Activated CD4-positive, alpha-beta T cell treated with anti-CD3 and anti-CD28 coated beads, Interleukin-2, amount 10 ng/mL, durations not matched to agents 24 days and 14 days (primary cell): ENCODE measurements at regions not wholly inside any gene's neighbourhood (a gene's known extent, or its start where the extent isn't known, plus 50 kb on each side); places are given as distances from the start of the nearest gene placed in this dataset.
"Not testable (repeated sequence)": the region's sequence is repeated elsewhere in the genome, so short reads cannot be mapped to it uniquely, and the experiment has no call there.

Source experiments
- DNase-seq: peaks from one replicate; pipeline ENCODE4 v3.0.0; 2022
- H3K27ac Mint-ChIP-seq: one replicate; pipeline ENCODE4 v1.8.0; 2022; ENCODE audit warnings: mild to moderate bottlenecking, mixed read lengths
- H3K27me3 Mint-ChIP-seq: one replicate; pipeline ENCODE4 v1.8.0; 2022; ENCODE audit warnings: mixed read lengths
- H3K36me3 Mint-ChIP-seq: one replicate; pipeline ENCODE4 v1.8.0; 2022; ENCODE audit warnings: low read depth, mild to moderate bottlenecking, mixed read lengths
- H3K4me1 Mint-ChIP-seq: one replicate; pipeline ENCODE4 v1.8.0; 2021; ENCODE audit warnings: mixed read lengths
- H3K4me3 Mint-ChIP-seq: one replicate; pipeline ENCODE4 v1.8.0; 2022; ENCODE audit warnings: mild to moderate bottlenecking, moderate library complexity, mixed read lengths
- H3K9me3 Mint-ChIP-seq: one replicate; pipeline ENCODE4 v1.8.0; 2021; ENCODE audit warnings: mixed read lengths
- intact Hi-C: fragments of 100-400 bp; cut with micrococcal nuclease; formaldehyde crosslinking; loops from one replicate; pipeline ENCODE4 v1.15.1; 2023

DNA sequence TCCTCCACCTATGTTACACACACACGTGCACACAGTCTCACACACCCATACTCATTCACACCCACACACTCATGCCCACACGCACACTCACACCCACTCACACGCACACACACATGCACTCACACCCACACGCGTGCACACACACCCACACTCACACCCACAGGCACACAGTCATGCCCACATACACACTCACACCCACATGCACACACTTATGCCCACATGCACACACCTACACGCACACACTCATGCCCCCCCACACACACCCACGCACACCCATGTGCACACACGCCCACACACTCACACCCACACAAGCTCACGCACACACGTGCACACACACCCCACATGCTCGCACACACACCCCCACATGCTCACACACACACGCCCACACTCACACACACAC, 140.0 kb downstream of the F11 start:
- Mint-ChIP-seq H3K4me3 (no peak overlapping the region), H3K9me3 (peaks cover 10% of the 10 kb centered on the region), H3K36me3 (no peaks in the 10 kb centered on the region), H3K27ac (no peak overlapping the region), H3K4me1 (no peaks in the 10 kb centered on the region), H3K27me3 (no peaks in the 10 kb centered on the region)
- DNase-seq, result no peak
- intact Hi-C loops, result no loop called here

DNA sequence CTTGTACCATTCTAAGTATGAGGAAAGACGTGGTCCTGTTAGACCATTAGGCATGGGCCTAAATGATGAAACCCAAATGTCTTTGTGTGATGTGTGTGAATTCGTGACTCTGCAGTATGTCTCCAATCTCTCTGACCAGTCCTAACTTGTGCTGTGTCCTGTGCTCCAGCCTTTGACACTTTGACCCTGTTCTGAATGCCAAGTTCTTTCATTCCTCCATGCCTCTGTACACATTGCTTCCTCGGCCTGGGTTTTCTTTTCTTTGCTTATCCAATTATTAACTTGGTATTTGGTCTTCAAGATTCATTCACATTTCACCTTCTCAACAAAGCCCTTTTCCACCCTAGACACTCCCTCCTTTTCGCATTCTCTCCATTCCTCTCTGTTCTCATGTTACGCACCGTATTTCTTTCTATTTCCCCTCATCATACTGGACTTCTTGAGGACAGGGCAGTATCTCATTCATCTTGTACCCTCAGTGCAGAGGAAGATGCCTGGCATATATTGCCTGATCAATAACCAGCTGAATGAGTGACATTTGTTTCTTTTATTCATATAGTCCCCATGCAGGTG, 138.7 kb downstream of the F11 start:
- peaks cover 10% of the 10 kb centered on the region for H3K9me3 Mint-ChIP-seq
- no peak overlapping the region for H3K4me3 Mint-ChIP-seq

DNA sequence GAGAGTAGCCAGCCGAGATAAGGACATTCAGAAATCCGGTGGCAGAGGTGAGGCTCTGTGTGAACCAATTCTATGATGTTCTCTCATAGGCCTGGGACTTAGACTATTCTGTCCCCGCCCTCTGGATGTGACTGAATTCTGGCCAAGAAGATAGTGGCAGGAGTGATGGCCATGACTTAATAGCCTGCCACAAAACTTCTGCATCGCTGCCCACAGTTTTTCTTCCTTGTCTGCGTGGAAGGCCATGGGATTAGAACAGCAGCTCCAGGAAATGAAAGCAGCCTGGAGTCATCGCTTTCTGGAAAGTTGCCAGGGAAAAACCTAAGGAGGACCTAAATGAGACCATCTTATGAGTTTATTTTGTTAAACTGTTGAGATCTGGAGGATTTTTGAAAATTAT, 134.7 kb downstream of the F11 start:
- H3K27ac Mint-ChIP-seq, result no peak overlapping the region
- H3K27me3 Mint-ChIP-seq, result no peaks in the 10 kb centered on the region

More for the DNA sequence above, 138.7 kb downstream of the F11 start:
- Mint-ChIP-seq H3K4me1 (no peaks in the 10 kb centered on the region), H3K36me3 (no peaks in the 10 kb centered on the region), H3K27me3 (no peaks in the 10 kb centered on the region), H3K27ac (no peak overlapping the region)
- intact Hi-C loops, result no loop called here
- no peak for DNase-seq

DNA sequence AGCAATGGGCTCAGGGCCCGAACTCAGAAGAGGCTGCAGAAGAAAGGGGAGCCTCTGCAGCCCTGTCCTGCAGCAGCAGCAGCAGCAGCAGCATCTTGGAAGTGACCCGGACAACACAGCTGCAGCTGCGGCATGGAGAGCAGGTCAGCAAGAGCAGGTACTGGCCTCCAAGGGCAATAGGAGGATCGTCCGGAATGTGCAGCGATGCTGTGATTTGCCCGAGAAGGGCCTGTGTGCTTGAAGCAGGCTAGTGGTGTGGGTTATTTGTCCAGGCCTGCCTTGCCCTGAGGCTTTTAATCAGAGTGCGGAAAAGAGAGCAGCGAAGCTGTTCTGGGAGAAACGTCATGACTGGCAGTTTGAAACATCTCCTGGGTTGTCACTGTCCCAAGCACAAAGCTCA, 126.0 kb downstream of the F11 start:
- no peak overlapping the region for H3K27ac Mint-ChIP-seq
- no peaks in the 10 kb centered on the region for H3K27me3 Mint-ChIP-seq
- H3K9me3 Mint-ChIP-seq, result no peaks in the 10 kb centered on the region
- no peak for DNase-seq
- intact Hi-C loops, result no loop called here
- H3K4me3 Mint-ChIP-seq, result no peak overlapping the region
- H3K4me1 Mint-ChIP-seq, result no peaks in the 10 kb centered on the region
- H3K36me3 Mint-ChIP-seq, result no peaks in the 10 kb centered on the region

More for the DNA sequence above, 134.7 kb downstream of the F11 start:
- Mint-ChIP-seq H3K4me3 (no peak overlapping the region), H3K9me3 (peaks cover under 1% of the 10 kb centered on the region), H3K4me1 (no peaks in the 10 kb centered on the region), H3K36me3 (no peaks in the 10 kb centered on the region)
- intact Hi-C loops, result no loop called here
- DNase-seq, result no peak

DNA sequence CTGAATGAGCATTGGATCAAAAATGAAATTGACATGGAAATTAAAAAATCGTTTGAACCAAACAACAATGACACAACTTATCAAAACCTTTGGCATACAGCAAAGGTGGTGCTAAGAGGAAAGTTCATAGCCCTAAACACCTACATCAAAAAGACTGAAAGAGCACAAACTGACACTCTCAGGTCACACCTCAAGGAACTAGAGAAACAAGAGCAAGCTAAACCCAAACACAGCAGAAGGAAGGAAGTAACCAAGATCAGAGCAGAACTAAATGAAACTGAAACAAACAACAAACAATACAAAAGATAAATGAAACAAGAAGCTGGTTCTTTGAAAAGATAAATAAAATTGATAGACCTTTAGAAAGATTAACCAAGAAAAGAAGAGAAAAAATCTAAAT, 118.3 kb downstream of the F11 start:
- Mint-ChIP-seq H3K27ac (peak overlapping the region; percentile 2), H3K4me3 (peak overlapping the region; percentile 26), H3K9me3 (peaks cover 20% of the 10 kb centered on the region), H3K4me1 (peaks cover 13% of the 10 kb centered on the region)
- H3K36me3 Mint-ChIP-seq, H3K27me3 Mint-ChIP-seq, intact Hi-C loops: not testable (repeated sequence)
- peak; percentile 59 for DNase-seq

DNA sequence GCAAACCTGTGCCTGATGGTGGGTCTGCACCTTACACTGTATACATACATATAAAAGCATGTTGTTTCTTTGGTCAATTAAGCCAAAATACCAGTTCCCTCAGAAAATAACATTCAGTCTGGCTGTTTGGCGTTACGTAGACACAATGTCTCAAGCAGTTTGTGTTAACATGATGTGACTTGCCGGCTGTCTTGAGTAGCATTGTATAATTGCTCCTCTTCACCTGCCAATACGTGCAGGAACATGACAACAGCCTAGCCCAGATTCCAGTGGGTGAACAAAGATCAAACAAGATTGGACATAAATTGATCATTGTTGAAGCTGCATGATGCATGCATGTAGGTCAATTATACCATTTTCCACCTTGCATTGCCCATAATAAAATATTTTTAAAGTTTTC, 102.3 kb downstream of the F11 start:
- intact Hi-C loops, result no loop called here
- H3K36me3 Mint-ChIP-seq, result no peaks in the 10 kb centered on the region
- no peak overlapping the region for H3K27ac Mint-ChIP-seq
- peaks cover 16% of the 10 kb centered on the region for H3K9me3 Mint-ChIP-seq
- no peaks in the 10 kb centered on the region for H3K27me3 Mint-ChIP-seq
- no peak for DNase-seq
- no peak overlapping the region for H3K4me3 Mint-ChIP-seq
- no peaks in the 10 kb centered on the region for H3K4me1 Mint-ChIP-seq

DNA sequence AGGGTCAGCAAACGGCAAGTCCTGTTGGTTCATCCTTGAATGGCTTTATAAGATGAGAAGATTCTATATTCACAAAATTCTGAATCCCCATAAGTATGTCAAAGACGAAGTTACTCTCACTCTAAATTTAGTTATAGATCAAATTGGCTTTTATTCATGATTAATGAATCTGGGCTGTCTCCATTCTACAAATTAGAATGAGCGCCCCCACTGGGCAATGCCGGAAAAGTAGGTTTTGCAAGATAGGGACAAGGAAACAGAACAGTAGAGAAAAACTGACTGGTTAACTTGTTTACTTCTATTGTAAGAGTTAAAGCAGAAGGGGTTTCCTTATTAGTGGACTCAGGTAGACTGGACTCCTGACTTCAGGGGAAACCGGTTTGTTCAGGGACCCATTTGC, 100.3 kb downstream of the F11 start:
- no peaks in the 10 kb centered on the region for H3K27me3 Mint-ChIP-seq
- H3K4me3 Mint-ChIP-seq, result no peak overlapping the region

DNA sequence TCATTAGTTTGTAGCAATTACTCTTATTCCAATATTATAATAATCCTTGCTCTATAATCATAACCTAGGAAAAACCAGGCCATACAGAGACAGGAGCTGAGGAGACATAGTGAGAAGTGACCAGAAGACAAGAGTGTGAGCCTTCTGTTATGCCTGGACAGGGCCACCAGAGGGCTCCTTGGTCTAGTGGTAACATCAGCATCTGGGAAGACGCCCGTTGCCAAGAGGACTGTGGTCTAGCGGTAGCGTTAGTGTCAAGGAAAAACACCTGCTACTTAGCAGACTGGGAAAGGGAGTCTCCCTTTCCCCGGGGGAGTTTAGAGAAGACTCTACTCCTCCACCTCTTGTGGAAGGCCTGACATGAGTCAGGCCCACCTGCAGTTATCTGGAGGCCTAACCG, 97.0 kb downstream of the F11 start:
- H3K36me3 Mint-ChIP-seq, intact Hi-C loops, H3K4me3 Mint-ChIP-seq, H3K27me3 Mint-ChIP-seq, DNase-seq, H3K4me1 Mint-ChIP-seq, H3K27ac Mint-ChIP-seq: not testable (repeated sequence)
- H3K9me3 Mint-ChIP-seq, result peaks cover 16% of the 10 kb centered on the region

More for the DNA sequence above, 100.3 kb downstream of the F11 start:
- DNase-seq, result no peak
- Mint-ChIP-seq H3K27ac (no peak overlapping the region), H3K4me1 (no peaks in the 10 kb centered on the region), H3K36me3 (no peaks in the 10 kb centered on the region), H3K9me3 (peaks cover 16% of the 10 kb centered on the region)
- intact Hi-C loops, result no loop called here

DNA sequence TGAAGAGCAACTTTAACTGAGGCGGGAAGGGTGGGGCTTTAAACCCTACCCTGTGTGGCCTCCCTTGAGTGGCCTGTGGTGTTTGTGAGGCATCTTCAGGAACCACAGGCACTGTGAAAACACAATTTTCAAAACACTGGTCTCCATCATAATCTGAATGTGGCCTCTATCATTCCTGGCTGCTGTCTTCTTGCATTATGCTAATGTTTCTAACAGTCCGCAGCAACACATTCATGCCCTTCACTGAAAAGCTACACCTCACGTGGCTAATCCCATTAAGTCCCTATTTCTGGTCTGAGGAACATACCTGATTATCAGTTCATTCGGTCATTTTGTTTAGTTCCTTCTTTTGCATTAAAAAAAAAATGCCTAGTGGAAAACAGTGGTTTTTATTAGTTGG, 94.6 kb downstream of the F11 start:
- Mint-ChIP-seq H3K9me3 (peaks cover 16% of the 10 kb centered on the region), H3K27me3 (no peaks in the 10 kb centered on the region), H3K4me3 (no peak overlapping the region), H3K4me1 (no peaks in the 10 kb centered on the region), H3K36me3 (no peaks in the 10 kb centered on the region), H3K27ac (no peak overlapping the region)
- no peak for DNase-seq
- intact Hi-C loops, result no loop called here

DNA sequence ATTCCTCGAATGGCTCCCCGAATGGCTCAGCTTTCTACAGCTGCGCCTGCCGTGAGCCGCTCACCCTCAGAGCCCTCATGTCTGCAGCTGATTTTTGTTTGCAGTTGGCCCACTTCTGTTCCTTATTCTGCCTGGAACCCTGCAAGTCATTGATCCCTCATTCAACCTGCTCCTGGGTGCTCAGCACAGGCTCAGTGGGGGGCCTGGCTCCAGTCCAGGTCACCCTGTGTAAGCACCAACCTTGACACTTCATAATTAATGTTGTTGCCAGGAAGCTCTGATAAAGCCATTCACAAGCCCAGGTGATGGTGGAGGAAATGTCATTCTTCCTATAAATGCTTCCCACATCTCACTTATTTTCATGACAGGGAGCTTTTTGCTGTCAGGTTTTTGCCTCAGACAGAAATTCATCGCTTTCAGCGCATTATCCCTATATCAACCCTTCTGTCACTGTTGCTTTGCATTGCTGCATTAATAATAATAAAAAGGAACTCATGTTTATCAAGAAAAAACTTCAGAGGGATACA, 85.7 kb downstream of the F11 start:
- Mint-ChIP-seq H3K4me3 (no peak overlapping the region), H3K9me3 (no peaks in the 10 kb centered on the region), H3K27me3 (no peaks in the 10 kb centered on the region), H3K27ac (no peak overlapping the region), H3K4me1 (no peaks in the 10 kb centered on the region), H3K36me3 (no peaks in the 10 kb centered on the region)
- no peak for DNase-seq
- intact Hi-C loops, result no loop called here

DNA sequence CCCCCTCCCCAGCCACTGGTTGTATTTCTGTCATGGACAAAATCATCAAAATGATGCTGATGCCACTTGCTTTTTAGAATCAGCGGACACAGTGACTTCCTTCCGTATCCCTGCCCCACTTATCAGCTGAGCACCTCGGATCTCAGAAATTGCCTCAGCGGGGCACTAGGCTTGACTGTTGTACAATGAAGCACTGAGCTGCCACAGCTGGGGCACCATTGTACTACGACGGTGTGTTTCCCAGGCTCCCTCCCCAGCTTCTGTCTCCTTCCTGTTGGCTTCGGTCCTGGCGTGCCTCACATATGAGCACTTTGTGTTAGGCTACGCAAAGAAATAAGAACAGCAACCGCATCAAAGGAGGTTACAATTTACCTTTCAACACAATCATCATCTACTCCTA, 82.4 kb downstream of the F11 start:
- no peak for DNase-seq
- Mint-ChIP-seq H3K4me3 (no peak overlapping the region), H3K36me3 (no peaks in the 10 kb centered on the region), H3K27me3 (no peaks in the 10 kb centered on the region), H3K27ac (no peak overlapping the region), H3K9me3 (no peaks in the 10 kb centered on the region), H3K4me1 (no peaks in the 10 kb centered on the region)
- intact Hi-C loops, result no loop called here

DNA sequence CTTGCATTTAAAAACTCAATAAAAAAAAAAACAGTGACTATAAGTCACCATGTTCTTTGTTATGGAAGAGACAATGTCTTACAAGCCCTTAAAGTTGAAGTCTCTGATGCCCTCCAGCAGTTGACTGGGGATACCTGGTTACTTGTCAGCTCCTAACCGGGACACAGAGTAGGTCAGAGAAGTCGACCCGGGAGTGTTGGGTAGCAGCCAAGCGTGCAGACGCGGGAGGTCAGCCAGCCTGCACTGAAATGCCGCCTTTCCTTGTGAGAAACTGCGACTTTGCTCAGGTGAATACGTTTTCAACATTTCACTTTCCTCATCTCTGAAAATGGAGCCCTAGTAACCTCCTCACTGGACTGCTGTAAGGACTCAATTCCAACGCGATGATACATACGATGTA, 81.8 kb downstream of the F11 start:
- no peak overlapping the region for H3K4me3 Mint-ChIP-seq
- no peaks in the 10 kb centered on the region for H3K36me3 Mint-ChIP-seq
- H3K27ac Mint-ChIP-seq, result no peak overlapping the region
- H3K4me1 Mint-ChIP-seq, result no peaks in the 10 kb centered on the region
- no peaks in the 10 kb centered on the region for H3K9me3 Mint-ChIP-seq
- DNase-seq, result no peak
- intact Hi-C loops, result no loop called here
- no peaks in the 10 kb centered on the region for H3K27me3 Mint-ChIP-seq

DNA sequence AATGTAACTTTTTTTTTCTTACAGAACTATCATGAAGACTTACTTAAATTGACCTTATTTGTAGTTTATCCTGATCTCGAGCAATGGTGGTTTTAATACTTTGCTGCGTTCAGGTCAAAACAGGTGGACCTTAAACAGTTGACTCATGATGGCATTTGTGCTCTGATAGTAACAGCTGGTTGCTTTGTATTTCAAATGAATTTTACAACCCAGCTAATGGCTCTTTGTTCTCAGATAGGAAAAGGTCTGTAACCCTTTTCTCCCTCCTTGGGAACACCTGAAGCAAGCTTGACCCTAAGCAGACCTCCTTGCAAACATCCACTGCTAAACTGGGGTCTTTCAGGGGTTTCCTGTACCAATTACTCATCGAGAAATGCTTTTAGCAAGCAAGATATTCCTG, 79.2 kb downstream of the F11 start:
- Mint-ChIP-seq H3K4me3 (no peak overlapping the region), H3K27ac (no peak overlapping the region), H3K27me3 (no peaks in the 10 kb centered on the region), H3K9me3 (no peaks in the 10 kb centered on the region), H3K36me3 (no peaks in the 10 kb centered on the region), H3K4me1 (no peaks in the 10 kb centered on the region)
- intact Hi-C loops, result no loop called here
- no peak for DNase-seq

DNA sequence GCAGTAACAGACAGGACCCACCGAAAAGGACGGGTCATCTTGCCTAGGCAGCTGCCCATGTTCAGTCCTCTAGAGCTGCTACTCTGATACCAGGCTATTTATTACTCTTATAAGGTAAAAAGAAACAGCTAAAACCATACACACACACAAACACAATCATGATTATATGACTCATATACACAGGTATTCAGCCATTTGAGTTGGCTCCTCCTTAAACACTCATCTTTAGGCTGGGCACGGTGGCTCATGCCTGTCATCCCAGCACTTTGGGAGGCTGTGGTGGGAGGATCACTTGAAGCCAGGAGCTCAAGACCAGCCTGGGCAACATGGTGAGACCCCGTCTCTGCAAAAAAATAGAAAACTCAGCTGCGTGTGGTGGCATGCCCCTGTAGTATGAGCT, 76.6 kb downstream of the F11 start:
- Mint-ChIP-seq H3K4me1 (no peaks in the 10 kb centered on the region), H3K27me3 (no peaks in the 10 kb centered on the region)
- intact Hi-C loops, result no loop called here

DNA sequence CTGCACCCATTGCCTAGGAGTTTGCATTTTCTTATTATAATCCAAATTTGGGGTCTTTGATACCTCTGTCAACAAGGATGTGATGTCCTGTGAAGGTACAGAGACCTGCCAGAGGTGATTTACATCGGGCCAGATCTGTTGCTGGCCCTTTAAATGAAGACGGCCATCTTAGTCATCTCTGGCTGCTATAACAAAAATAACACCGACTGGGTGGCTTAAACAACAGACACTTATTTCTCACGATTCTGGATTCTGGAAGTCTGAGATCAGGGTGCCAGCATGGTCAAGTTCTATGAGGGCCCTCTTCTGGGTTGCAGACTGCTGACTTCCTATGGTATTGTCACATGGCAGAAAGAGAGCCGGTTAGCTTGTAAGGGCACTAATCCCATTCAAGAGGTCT, 75.7 kb downstream of the F11 start:
- no peak overlapping the region for H3K27ac Mint-ChIP-seq
- no peak overlapping the region for H3K4me3 Mint-ChIP-seq
- no peaks in the 10 kb centered on the region for H3K9me3 Mint-ChIP-seq
- intact Hi-C loops, result no loop called here
- no peaks in the 10 kb centered on the region for H3K27me3 Mint-ChIP-seq
- DNase-seq, result no peak
- H3K36me3 Mint-ChIP-seq, result no peaks in the 10 kb centered on the region
- no peaks in the 10 kb centered on the region for H3K4me1 Mint-ChIP-seq

More for the DNA sequence above, 76.6 kb downstream of the F11 start:
- Mint-ChIP-seq H3K27ac (no peak overlapping the region), H3K9me3 (no peaks in the 10 kb centered on the region), H3K36me3 (no peaks in the 10 kb centered on the region), H3K4me3 (no peak overlapping the region)
- no peak for DNase-seq
